ENCODE measurements at regions not wholly inside any gene's neighbourhood (a gene's known extent, or its start where the extent isn't known, plus 50 kb on each side); places are given as distances from the start of the nearest gene placed in this dataset.

DNA sequence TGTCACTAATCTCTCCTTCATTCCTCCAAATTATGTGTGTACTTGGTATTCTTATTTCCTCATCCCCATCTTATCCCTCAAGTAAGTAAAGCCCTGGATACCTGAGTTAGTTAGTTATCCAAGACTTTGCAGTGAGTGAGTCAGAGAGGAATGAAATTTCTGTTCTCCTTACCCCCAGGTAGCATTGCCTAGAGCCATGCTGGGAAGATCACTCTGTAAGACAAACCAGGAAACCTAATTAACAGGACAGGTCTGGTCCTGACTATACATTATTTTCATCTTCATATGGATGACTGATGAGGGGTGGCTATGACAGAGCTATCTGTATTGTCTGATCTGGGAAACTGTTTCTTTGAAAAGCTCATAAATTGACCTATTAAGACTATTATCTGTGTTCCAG, 55.0 kb upstream of the ITGA6 start:
- Histone ChIP-seq H3K4me1 (ENCODE audit: control insufficient read depth in 3 of 3, insufficient read depth in 2 of 3, low read depth in 1 of 3, low read length in 2 of 3) (peaks cover 0 to 17% (median 2%) of the 10 kb centered on the region in 3 donors), H3K27ac (ENCODE audit: low read depth in 1 of 3, low read length in 2 of 3) (no peak overlapping the region), H3K4me3 (ENCODE audit: low read depth in 1 of 3, low read length in 3 of 3) (no peak overlapping the region), H3K27me3 (ENCODE audit: control insufficient read depth in 3 of 3, insufficient read depth in 3 of 3, low read length in 3 of 3) (no peaks in the 10 kb centered on the region), H3K9me3 (ENCODE audit: control insufficient read depth in 2 of 2, insufficient read depth in 1 of 2, low read depth in 1 of 2, low read length in 1 of 2) (peaks cover 0 to 3% of the 10 kb centered on the region in 2 donors), H3K36me3 (ENCODE audit: control insufficient read depth in 3 of 3, insufficient read depth in 2 of 3, low read depth in 1 of 3, low read length in 3 of 3) (no peaks in the 10 kb centered on the region)
- DNase-seq (no peak), FAIRE-seq (no peak)

GRCh38 chr2:172373076-172373475, 54.3 kb upstream of the ITGA6 start:
- FAIRE-seq (no peak), DNase-seq (no peak)
- Histone ChIP-seq H3K27me3 (ENCODE audit: control insufficient read depth in 3 of 3, insufficient read depth in 3 of 3, low read length in 3 of 3) (no peaks in the 10 kb centered on the region), H3K27ac (ENCODE audit: low read depth in 1 of 3, low read length in 2 of 3) (no peak overlapping the region), H3K4me1 (ENCODE audit: control insufficient read depth in 3 of 3, insufficient read depth in 2 of 3, low read depth in 1 of 3, low read length in 2 of 3) (peaks cover 0 to 17% (median 2%) of the 10 kb centered on the region in 3 donors), H3K36me3 (ENCODE audit: control insufficient read depth in 3 of 3, insufficient read depth in 2 of 3, low read depth in 1 of 3, low read length in 3 of 3) (no peaks in the 10 kb centered on the region), H3K4me3 (ENCODE audit: low read depth in 1 of 3, low read length in 3 of 3) (no peak overlapping the region), H3K9me3 (ENCODE audit: control insufficient read depth in 2 of 2, insufficient read depth in 1 of 2, low read depth in 1 of 2, low read length in 1 of 2) (peaks cover 0 to 3% of the 10 kb centered on the region in 2 donors)
- WGBS, 3 donors = 60 to 88% (median 81%) methylated on average over 5 of the region's 5 CpGs

DNA sequence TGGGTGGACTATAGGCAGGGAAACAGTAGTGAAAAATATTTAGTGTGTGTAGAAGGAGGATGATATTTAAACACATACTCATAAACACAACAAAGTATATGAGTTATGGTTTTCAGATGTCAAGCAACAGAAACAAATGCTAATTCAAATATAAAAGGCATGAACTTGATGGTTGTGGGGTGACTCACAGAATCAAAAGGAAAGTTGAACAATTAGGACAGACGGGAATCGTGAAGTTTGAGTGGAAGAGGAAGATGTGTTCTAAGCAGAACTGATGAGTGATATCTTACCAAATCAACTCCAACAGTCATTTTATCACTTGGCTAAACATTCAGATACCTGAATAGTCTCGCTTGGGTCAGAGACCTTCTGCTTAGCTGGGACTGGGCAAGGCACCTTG, 53.6 kb upstream of the ITGA6 start:
- peaks cover 0 to 17% (median 2%) of the 10 kb centered on the region in 3 donors for H3K4me1 ChIP-seq (ENCODE audit: control insufficient read depth in 3 of 3, insufficient read depth in 2 of 3, low read depth in 1 of 3, low read length in 2 of 3)
- WGBS, 3 donors = 70 to 77% (median 73%) methylated on average over 3 of the region's 3 CpGs
- peak overlapping the region in 1 of 3 donors; percentile 74 for H3K27ac ChIP-seq (ENCODE audit: low read depth in 1 of 3, low read length in 2 of 3)
- H3K27me3 ChIP-seq (ENCODE audit: control insufficient read depth in 3 of 3, insufficient read depth in 3 of 3, low read length in 3 of 3) = no peaks in the 10 kb centered on the region
- peaks cover 0 to 3% of the 10 kb centered on the region in 2 donors for H3K9me3 ChIP-seq (ENCODE audit: control insufficient read depth in 2 of 2, insufficient read depth in 1 of 2, low read depth in 1 of 2, low read length in 1 of 2)
- FAIRE-seq = no peak
- H3K4me3 ChIP-seq (ENCODE audit: low read depth in 1 of 3, low read length in 3 of 3) = no peak overlapping the region
- no peaks in the 10 kb centered on the region for H3K36me3 ChIP-seq (ENCODE audit: control insufficient read depth in 3 of 3, insufficient read depth in 2 of 3, low read depth in 1 of 3, low read length in 3 of 3)
- no peak for DNase-seq

GRCh38 chr2:172374318-172375240, 52.8 kb upstream of the ITGA6 start:
- peaks cover 0 to 3% of the 10 kb centered on the region in 2 donors for H3K9me3 ChIP-seq (ENCODE audit: control insufficient read depth in 2 of 2, insufficient read depth in 1 of 2, low read depth in 1 of 2, low read length in 1 of 2)
- no peaks in the 10 kb centered on the region for H3K27me3 ChIP-seq (ENCODE audit: control insufficient read depth in 3 of 3, insufficient read depth in 3 of 3, low read length in 3 of 3)
- no peaks in the 10 kb centered on the region for H3K36me3 ChIP-seq (ENCODE audit: control insufficient read depth in 3 of 3, insufficient read depth in 2 of 3, low read depth in 1 of 3, low read length in 3 of 3)
- peaks cover 0 to 17% (median 2%) of the 10 kb centered on the region in 3 donors for H3K4me1 ChIP-seq (ENCODE audit: control insufficient read depth in 3 of 3, insufficient read depth in 2 of 3, low read depth in 1 of 3, low read length in 2 of 3)
- H3K27ac ChIP-seq (ENCODE audit: low read depth in 1 of 3, low read length in 2 of 3) = peak overlapping the region; percentile 63 to 82 (median 74)
- WGBS, 3 donors = 24 to 58% (median 25%) methylated on average over 7 of the region's 7 CpGs
- no peak overlapping the region for H3K4me3 ChIP-seq (ENCODE audit: low read depth in 1 of 3, low read length in 3 of 3)
- peak; percentile 48 to 76 for DNase-seq
- no peak for FAIRE-seq

DNA sequence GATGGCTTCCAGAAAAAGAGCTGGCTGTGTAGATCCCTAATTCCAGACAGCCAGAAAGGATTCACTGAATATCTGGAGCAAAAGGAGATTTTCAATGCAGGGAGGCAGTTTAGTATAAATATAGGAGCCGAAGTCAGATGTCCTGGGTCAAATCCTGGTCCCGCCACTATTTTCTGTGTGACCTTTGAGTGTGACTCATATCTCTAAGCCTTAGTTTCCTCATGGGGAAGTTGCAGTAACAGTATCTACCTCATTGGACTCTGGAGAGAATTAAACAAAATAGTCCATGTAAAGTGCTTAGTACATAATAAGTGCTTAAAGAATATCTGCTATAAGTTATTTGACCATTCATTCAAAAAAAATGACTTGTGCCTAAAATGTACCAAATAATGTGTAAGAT, 52.1 kb upstream of the ITGA6 start:
- no peaks in the 10 kb centered on the region for H3K27me3 ChIP-seq (ENCODE audit: control insufficient read depth in 3 of 3, insufficient read depth in 3 of 3, low read length in 3 of 3)
- FAIRE-seq = no peak
- peak overlapping the region; percentile 63 to 82 (median 74) for H3K27ac ChIP-seq (ENCODE audit: low read depth in 1 of 3, low read length in 2 of 3)
- peaks cover 0 to 19% (median 2%) of the 10 kb centered on the region in 3 donors for H3K4me1 ChIP-seq (ENCODE audit: control insufficient read depth in 3 of 3, insufficient read depth in 2 of 3, low read depth in 1 of 3, low read length in 2 of 3)
- H3K36me3 ChIP-seq (ENCODE audit: control insufficient read depth in 3 of 3, insufficient read depth in 2 of 3, low read depth in 1 of 3, low read length in 3 of 3) = no peaks in the 10 kb centered on the region
- 9 to 36% (median 23%) methylated on average over 2 of the region's 2 CpGs for WGBS, 3 donors
- H3K4me3 ChIP-seq (ENCODE audit: low read depth in 1 of 3, low read length in 3 of 3) = no peak overlapping the region
- DNase-seq = peak; percentile 36 to 85
- no peaks in the 10 kb centered on the region for H3K9me3 ChIP-seq (ENCODE audit: control insufficient read depth in 2 of 2, insufficient read depth in 1 of 2, low read depth in 1 of 2, low read length in 1 of 2)

DNA sequence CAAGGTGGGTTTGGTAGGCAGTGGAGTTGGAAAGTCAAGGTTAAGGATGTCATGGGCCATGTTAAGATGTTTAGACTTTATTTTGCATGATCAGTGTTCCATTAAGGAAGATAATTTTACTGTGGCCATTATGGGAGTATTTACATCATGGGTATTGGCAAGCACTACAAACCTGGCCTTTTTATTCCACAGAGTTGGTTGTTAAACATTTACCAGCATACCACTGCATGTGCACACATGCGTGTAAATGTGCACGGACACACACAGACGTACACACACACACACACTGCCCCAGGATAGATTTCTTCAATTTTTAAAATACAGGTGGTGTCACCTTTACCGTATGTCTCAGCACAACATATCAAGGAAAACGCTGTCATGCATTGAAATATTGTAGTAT, 51.4 kb upstream of the ITGA6 start:
- WGBS, 3 donors = 69 to 87% (median 82%) methylated on average over 5 of the region's 5 CpGs
- Histone ChIP-seq H3K9me3 (ENCODE audit: control insufficient read depth in 2 of 2, insufficient read depth in 1 of 2, low read depth in 1 of 2, low read length in 1 of 2) (no peaks in the 10 kb centered on the region), H3K36me3 (ENCODE audit: control insufficient read depth in 3 of 3, insufficient read depth in 2 of 3, low read depth in 1 of 3, low read length in 3 of 3) (no peaks in the 10 kb centered on the region), H3K4me3 (ENCODE audit: low read depth in 1 of 3, low read length in 3 of 3) (no peak overlapping the region), H3K4me1 (ENCODE audit: control insufficient read depth in 3 of 3, insufficient read depth in 2 of 3, low read depth in 1 of 3, low read length in 2 of 3) (peaks cover 0 to 26% (median 2%) of the 10 kb centered on the region in 3 donors), H3K27me3 (ENCODE audit: control insufficient read depth in 3 of 3, insufficient read depth in 3 of 3, low read length in 3 of 3) (no peaks in the 10 kb centered on the region), H3K27ac (ENCODE audit: low read depth in 1 of 3, low read length in 2 of 3) (no peak overlapping the region)
- no peak for DNase-seq
- FAIRE-seq = no peak

GRCh38 chr2:172376505-172377125, 50.8 kb upstream of the ITGA6 start:
- FAIRE-seq (no peak), DNase-seq (no peak)
- no peak overlapping the region for H3K4me3 ChIP-seq (ENCODE audit: low read depth in 1 of 3, low read length in 3 of 3)
- 63 to 85% (median 78%) methylated on average over 5 of the region's 5 CpGs for WGBS, 3 donors
- peaks cover 0 to 27% (median 2%) of the 10 kb centered on the region in 3 donors for H3K4me1 ChIP-seq (ENCODE audit: control insufficient read depth in 3 of 3, insufficient read depth in 2 of 3, low read depth in 1 of 3, low read length in 2 of 3)
- no peaks in the 10 kb centered on the region for H3K36me3 ChIP-seq (ENCODE audit: control insufficient read depth in 3 of 3, insufficient read depth in 2 of 3, low read depth in 1 of 3, low read length in 3 of 3)
- no peak overlapping the region for H3K27ac ChIP-seq (ENCODE audit: low read depth in 1 of 3, low read length in 2 of 3)
- no peaks in the 10 kb centered on the region for H3K27me3 ChIP-seq (ENCODE audit: control insufficient read depth in 3 of 3, insufficient read depth in 3 of 3, low read length in 3 of 3)
- H3K9me3 ChIP-seq (ENCODE audit: control insufficient read depth in 2 of 2, insufficient read depth in 1 of 2, low read depth in 1 of 2, low read length in 1 of 2) = no peaks in the 10 kb centered on the region

DNA sequence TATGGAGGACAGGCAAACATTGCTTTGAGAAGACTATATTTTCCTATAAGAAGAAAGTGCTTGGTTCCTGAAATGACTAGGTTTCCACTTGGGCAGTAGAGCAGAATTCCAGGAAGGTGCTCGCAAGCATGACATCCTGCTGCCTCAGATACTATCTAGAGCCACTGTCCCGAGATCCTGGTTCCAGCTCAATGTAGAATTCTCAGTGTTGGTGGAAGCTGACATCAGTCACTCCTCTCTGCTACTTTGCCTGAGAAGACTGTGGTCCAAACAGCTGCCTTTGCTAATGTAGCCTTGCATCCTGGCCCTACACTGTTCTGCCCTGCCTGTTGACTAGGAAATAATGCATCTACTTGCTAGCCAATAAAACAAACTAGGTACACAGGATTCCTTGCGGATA, 50.0 kb upstream of the ITGA6 start:
- DNase-seq (no peak), FAIRE-seq (no peak)
- H3K36me3 ChIP-seq (ENCODE audit: control insufficient read depth in 3 of 3, insufficient read depth in 2 of 3, low read depth in 1 of 3, low read length in 3 of 3) = no peaks in the 10 kb centered on the region
- 83 to 86% (median 86%) methylated on average over 3 of the region's 3 CpGs for WGBS, 3 donors
- H3K27ac ChIP-seq (ENCODE audit: low read depth in 1 of 3, low read length in 2 of 3) = no peak overlapping the region
- peaks cover 0 to 27% (median 2%) of the 10 kb centered on the region in 3 donors for H3K4me1 ChIP-seq (ENCODE audit: control insufficient read depth in 3 of 3, insufficient read depth in 2 of 3, low read depth in 1 of 3, low read length in 2 of 3)
- H3K27me3 ChIP-seq (ENCODE audit: control insufficient read depth in 3 of 3, insufficient read depth in 3 of 3, low read length in 3 of 3) = no peaks in the 10 kb centered on the region
- no peaks in the 10 kb centered on the region for H3K9me3 ChIP-seq (ENCODE audit: control insufficient read depth in 2 of 2, insufficient read depth in 1 of 2, low read depth in 1 of 2, low read length in 1 of 2)
- H3K4me3 ChIP-seq (ENCODE audit: low read depth in 1 of 3, low read length in 3 of 3) = no peak overlapping the region

Data from small intestine (tissue), 7 donors.